Activated CD8-positive, alpha-beta memory T cell treated with anti-CD3 and anti-CD28 coated beads for 1 hour (primary cell): ENCODE measurements at regions not wholly inside any gene's neighbourhood (a gene's known extent, or its start where the extent isn't known, plus 50 kb on each side); places are given as distances from the start of the nearest gene placed in this dataset.

ENCODE experiments used
- DNase-seq, 2 donors: peaks; one replicate each; pipeline ENCODE4 v3.0.0-alpha.2; 2020; ENCODE audit warnings: low read depth in 1 of 2; ENCODE audit errors: extremely low read depth in 1 of 2

GRCh38 chr2:120453635-120453998 lies 107.7 kb downstream of the INHBB start:
- DNase-seq, result no peak

- no peak for DNase-seq
Measured at GRCh38 chr2:120454654-120455385, 108.9 kb downstream of the INHBB start.

GRCh38 chr2:120455390-120455789 lies 109.5 kb downstream of the INHBB start:
- DNase-seq, result no peak

- no peak for DNase-seq
Measured at GRCh38 chr2:120456867-120457266, 110.9 kb downstream of the INHBB start.

GRCh38 chr2:120460511-120460910 lies 114.6 kb downstream of the INHBB start:
- no peak for DNase-seq

- no peak for DNase-seq
Measured at GRCh38 chr2:120461092-120461491, 115.2 kb downstream of the INHBB start.

GRCh38 chr2:120461546-120462537 lies 115.9 kb downstream of the INHBB start:
- no peak for DNase-seq

GRCh38 chr2:120463527-120463926 lies 117.6 kb downstream of the INHBB start:
- DNase-seq, result no peak

GRCh38 chr2:120463996-120464395 lies 118.1 kb downstream of the INHBB start:
- DNase-seq, result no peak

- no peak for DNase-seq
Measured at GRCh38 chr2:120464448-120464931, 118.6 kb downstream of the INHBB start.

GRCh38 chr2:120465012-120465700 lies 119.2 kb downstream of the INHBB start:
- no peak for DNase-seq

GRCh38 chr2:120465701-120465988 lies 119.7 kb downstream of the INHBB start:
- DNase-seq, result no peak

GRCh38 chr2:120465989-120466703 lies 120.2 kb downstream of the INHBB start:
- no peak for DNase-seq

GRCh38 chr2:120466704-120467054 lies 120.7 kb downstream of the INHBB start:
- no peak for DNase-seq

- DNase-seq, result no peak
Measured at GRCh38 chr2:120468136-120468535, 122.2 kb downstream of the INHBB start.

- DNase-seq, result no peak
Measured at GRCh38 chr2:120469426-120469825, 123.5 kb downstream of the INHBB start.

- DNase-seq, result no peak
Measured at GRCh38 chr2:120470041-120470965, 124.4 kb downstream of the INHBB start.

- DNase-seq, result no peak
Measured at GRCh38 chr2:120471166-120471565, 125.2 kb downstream of the INHBB start.

- no peak for DNase-seq
Measured at GRCh38 chr2:120472031-120472430, 126.1 kb downstream of the INHBB start.

GRCh38 chr2:120472891-120473309 lies 127.0 kb downstream of the INHBB start:
- no peak for DNase-seq
